ENCODE measurements at regions not wholly inside any gene's neighbourhood (a gene's known extent, or its start where the extent isn't known, plus 50 kb on each side); places are given as distances from the start of the nearest gene placed in this dataset.

DNA sequence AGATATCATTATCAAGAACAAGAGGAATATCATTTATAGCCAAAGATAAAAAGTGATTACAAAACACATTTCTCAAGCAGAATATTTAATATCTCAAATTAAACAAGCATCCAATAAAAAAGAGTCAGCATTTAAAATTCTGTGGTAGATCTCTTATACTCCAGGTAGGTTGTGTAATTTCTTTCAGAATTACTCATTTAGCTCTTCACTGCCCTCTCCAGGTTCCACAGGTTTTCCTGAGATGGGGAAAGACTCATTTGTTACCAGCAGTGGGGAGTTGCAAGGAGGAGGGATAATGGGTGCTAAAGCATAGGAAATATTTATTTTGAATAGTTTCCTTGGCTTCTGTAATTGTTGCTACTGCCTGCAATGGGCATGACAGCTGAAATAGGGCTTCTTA, 83.1 kb upstream of the RASGRP1 start:
- DNase-seq (ENCODE audit: low read depth), result no peak

DNA sequence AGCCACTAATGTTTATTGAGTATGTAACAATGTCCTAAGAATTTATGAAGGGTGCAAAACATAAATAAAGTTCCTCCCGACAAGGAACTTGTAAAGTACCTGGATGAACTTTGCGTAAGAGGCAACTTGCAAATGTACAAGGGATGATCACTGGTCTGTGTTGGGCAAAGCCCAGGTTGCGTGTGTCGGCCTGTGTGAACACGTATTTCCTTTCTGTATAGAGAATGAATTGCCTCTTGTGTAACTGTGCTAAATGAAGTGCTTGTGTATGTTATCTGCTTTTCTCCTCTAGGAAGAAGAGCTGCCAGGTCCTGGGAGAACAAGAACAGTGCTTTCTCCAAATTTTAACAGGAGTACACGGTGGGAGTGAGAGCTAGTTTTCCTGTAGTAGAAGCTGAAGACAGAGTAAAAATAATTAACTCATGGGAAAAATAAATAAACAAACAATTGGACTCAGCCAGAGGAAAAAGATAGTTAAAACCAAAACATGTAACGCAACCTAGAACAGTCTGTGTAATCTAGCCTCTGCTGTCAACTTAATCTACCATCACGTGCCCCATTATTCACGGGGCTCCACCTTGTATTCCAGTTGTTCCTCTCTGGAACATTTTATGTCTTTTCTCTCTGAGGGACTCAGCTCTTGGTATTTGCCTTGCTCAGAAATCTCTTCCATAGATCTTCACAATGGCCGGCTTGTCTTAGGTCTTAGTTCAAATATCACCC, 83.7 kb upstream of the RASGRP1 start:
- no peak for DNase-seq (ENCODE audit: low read depth)

DNA sequence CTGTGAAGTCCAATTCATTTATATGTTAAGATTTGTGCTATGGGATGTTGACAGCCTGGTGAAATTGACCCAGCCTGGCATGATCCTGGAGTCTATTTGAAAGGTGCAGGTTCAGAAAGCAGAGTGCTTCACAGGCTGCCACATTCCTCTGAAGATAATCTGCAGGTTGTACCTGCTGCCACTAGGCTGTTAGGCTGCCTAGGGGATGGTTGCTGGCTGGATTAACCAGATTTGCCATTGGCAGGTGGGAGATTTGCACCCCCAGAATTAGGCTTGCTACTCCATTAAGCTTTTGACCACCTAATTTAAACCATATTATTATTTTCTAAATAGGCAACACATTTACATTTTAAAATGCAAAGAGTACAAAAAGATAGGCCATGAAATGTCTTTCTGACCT, 85.8 kb upstream of the RASGRP1 start:
- DNase-seq (ENCODE audit: low read depth), result no peak

DNA sequence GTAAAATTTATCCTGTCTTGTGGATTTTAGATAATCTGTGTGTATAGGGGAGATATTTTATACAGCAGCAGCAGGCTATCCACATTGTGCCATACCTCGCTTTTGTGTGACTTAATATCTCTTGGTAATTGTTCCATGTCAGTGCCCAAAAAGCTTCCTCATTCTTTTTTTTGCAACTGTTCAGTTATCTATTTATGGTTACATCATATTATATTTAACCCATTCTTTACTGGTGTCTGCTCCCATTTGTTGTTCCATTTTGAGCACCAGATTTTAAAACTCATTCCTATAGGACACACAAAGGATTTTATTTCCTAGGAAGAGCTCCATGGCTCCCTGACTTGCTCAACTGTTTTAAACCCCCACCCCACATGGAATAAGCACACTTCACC, 86.3 kb upstream of the RASGRP1 start:
- DNase-seq (ENCODE audit: low read depth), result no peak

DNA sequence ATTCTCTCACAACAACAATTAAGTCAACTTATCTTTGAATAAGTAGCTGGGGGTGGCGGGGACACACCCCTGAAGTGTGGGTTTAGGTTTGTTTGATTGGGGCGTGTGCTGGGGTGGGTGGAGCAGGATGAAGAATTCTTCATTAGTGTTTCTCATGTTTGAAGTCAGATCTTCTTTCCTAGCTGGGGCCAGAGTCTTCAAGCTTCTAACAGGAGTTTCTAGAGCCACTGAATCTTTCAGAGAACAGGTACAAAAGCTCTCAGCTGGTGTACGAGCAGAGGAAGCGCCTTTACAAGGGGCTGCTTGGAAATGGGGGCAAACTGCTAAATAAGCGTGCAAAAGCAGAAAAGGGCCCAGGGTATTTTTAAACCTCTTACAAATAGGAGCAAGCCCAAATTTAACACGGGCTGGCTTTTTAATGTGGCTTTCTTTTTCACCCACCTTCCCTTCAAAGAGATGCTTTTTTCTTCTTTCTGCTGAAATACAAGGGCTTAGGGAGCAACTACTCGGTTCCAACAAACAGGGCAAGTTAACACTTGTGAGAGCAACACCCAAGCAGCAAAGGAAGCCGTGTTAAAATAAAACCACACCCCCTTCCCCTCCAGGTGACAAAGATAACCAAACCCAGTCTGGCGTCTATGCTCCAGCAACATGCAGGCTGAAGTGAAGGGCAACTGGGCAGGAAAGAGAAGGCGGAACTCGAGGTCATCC, 86.9 kb upstream of the RASGRP1 start:
- peak; percentile 16 for DNase-seq (ENCODE audit: low read depth)

DNA sequence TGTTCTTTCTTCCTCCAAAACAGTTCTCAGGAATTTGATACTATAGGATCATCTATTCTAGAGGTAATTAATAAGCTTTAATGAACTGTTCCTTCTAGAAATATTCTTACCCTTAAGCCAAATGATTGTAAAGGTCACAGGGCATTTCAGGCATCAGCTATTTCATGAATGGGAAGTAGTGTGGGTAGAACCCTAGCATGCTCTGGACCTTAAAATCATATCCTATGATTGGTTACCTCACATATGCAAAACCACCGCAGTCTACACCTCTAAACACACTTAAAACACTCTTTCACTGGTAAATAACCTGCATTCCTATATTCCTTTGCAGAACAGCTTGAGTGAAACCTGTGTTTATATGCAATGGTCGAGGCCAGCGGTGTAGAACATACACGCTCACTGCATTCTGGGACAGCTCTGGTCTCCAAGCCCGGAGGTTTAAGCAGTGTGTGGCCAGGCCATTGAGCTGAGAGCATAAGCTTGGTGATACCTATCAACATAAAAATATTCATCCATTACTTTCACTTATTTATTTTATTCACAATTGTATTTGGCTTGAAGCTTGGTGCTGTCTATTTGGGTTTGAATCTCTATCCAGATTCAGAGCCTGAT, 87.7 kb upstream of the RASGRP1 start:
- no peak for DNase-seq (ENCODE audit: low read depth)

DNA sequence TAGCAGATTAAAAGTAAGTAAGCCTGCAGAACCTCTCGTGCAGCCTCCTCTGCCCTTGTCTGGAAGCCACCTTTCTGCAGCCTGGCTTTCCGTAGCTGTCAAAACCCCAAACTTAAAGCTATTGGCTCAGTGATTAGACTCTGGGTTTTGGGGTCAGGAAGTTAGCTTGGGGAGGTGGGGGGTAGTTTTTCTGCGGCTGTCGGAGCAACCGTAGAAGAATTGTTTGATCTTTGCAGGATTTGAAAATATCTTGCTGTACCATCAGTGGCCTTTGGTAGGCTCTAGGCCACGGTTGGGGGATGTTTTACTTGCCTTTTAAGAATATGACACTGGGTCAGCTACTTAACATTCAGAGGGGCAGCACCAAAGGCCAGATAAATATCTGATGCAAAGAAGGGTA, 88.4 kb upstream of the RASGRP1 start:
- peak; percentile 43 for DNase-seq (ENCODE audit: low read depth)

DNA sequence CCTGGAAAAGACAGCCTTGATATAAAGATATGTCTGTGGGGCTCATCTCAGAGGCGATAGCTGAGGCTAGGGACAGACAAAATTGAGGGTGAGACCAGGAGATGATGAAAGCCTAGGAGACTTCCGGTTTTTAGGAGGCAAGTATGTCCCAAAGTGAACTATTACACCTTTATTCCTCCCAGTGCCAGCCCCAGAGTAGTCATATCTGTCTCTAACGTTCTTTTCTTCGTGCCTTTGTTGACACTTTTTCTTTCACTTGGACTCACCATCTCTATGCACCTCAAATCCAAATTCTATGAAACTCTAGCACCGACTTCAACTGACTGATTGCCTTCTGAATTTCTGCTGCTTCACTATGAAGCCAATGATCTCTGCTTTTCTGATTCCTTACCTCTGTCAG, 93.8 kb upstream of the RASGRP1 start:
- DNase-seq (ENCODE audit: low read depth), result no peak

DNA sequence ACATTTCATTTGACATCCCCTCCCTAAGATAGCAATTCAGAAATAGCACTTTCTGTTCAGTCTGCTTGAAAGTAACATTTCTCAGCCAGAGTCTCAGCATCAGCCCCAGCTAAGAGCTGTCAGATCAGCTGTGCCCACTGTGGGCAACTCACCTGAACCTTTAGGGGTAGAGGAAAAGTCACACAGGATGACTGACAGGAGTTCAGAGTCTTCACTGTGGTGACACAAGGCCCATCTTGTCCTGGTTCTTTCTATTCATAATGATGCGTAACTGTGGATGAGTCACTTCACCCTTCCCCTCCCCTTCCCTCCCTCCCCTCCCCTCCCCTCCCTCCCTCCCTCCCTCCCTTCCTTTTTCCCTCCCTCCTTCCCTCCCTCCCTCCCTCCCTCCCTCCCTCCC, 96.1 kb upstream of the RASGRP1 start:
- DNase-seq (ENCODE audit: low read depth), result no peak

DNA sequence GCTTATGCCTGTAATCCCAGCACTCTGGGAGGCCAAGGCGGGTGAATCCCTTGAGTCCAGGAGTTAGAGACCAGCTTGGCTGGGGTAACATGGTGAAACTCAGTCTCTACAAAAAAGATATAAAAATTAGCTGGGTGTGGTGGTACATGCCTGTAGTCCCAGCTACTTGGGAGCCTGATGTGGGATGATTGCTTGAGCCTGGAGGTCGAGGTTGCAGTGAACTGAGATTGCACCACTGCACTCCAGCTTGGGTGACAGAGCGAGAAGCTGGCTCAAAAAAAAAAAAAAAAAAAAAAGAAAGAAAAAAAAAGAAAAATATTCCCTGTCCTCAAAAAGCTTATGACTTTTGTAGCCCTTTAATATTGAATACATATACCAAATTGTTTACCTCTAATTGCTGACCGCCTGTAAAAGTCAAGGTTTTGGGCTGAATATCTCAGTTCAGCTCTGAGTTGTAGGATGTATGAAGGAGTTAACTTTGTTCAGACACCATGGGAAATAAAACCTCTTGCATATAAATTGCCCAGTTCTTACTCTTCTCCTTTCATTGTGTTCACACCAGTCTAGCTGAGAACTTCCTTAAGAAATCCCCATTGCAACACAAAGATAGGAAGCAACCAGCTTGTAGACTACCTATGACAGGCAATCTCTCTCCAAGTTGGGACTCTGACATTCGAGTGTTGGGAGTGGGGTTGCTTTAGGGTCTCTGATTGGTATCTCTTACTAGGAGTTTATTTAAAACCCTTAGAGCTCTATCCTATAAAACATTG, 97.6 kb upstream of the RASGRP1 start:
- DNase-seq (ENCODE audit: low read depth), result no peak

DNA sequence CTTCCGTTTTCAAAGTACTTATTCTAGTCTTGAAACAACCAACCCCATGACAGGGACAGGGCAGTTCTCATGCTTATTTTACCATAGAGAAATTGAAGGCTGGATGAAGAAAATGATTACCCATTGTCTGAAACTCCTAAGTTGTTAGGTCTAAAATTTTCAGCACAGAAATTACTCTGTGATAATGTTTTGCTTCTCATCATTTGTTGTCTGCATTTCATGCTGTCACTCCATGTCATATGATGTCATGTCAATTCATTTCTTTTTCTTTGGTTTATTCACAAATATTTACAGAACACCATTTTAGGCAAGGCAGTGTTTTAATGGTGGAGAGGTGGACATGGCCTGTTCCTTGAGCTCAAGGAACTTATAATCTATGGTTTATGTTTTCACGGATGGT, 98.2 kb upstream of the RASGRP1 start:
- no peak for DNase-seq (ENCODE audit: low read depth)

DNA sequence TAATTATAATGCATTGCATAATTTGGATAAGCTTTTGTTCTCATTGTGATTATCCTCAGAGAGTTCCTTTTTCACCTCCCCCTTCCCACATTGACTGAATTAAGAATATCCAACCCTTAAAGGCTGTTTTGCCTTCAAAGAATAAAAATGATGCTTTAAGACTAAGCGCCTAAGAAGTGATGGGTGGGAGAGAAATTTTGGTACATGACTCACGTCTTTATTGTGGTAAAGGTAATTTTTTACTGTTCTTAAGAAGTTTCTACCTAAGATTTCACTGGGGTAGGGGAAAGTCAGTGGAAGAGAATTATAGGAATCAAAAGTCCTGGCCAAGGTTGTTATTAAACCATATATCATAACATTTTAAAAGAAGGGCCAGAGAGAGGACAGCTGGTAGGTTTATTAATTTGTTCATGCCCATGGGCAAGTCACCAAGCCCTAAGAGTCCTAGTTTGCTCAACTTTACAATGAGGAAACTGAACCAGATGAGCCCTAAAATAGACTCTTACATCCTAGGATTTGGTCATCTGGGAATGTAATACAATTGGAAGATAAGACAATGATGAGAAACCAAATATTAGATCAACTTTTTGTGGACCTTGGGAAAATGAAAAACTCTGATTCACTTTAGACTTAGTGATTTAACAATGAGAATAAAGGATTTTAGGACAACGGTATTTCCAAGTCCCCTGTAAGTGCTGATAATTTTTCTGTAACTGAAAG, 101.1 kb upstream of the RASGRP1 start:
- no peak for DNase-seq (ENCODE audit: low read depth)

DNA sequence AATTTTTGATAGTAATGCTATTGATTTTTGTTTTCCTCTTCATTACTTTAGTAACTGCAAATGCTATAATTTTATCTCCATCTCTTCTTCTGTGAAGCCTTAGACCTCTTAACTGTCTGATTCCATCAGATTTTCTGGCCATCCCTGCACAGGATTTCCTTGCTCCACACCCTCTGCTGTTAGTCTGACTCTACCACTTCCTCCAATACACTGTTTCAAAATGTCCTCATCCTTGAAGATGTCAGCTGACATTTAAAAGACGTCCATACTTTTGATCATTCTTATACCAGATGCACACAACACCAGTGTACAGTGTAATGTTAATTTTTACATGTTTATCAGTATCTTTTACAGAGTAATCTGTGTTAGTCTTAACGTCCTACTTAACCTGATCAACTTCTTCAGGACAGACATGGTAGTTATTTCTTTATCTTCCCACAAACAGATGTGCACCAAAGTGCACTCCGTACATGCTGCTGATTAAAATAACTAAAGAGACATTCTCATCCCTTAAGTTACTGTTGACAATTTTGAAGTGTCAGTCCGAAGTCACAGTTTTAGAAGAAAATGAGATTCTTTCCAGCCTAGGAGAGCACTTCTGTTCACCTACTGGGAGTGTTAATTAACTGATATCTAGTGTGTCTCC, 102.4 kb upstream of the RASGRP1 start:
- no peak for DNase-seq (ENCODE audit: low read depth)

DNA sequence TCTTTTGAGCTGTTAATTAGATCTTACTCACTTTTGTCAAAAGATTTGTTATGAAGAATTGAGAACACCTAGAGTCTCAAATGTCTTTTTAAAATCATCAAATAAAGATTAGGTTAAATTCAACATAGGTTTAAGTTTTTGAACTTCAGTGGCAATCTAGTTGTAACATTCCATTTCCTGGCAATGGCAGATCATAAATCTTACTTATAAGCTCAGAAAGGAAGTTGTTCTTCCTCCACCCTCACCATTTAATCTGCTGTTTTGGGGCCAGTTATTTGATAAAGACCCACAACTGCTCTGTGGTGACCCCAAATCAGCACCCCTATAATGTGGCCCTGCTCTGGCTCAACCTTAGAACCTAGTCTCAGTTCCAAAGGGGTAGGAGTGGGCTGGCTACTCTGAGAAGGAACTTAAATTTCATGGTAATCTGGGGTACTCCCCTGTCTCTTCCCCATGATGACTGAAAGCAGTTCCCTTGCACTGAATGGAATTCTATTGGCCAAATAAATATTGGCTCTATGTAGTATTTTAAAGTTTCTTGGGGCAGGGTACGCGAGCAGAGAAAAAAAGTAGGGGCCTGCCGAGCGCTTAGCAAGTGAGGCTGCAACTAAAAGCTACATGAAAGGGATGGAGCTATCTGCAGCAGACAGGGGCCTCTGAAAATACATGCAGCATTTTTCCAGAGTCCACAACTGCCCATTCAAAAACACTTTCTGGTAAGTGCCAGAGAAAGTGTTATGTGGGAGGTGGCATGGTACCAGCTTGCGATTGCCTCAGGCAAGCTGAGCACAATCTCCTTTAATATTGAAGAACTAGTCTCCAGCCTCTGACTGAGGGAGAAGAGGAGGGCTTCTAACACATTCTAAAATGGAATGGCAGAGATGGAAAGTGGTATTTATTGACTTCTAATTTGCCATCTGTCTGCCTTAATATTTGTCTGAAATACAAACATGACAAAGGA, 103.6 kb upstream of the RASGRP1 start:
- DNase-seq (ENCODE audit: low read depth), result no peak

DNA sequence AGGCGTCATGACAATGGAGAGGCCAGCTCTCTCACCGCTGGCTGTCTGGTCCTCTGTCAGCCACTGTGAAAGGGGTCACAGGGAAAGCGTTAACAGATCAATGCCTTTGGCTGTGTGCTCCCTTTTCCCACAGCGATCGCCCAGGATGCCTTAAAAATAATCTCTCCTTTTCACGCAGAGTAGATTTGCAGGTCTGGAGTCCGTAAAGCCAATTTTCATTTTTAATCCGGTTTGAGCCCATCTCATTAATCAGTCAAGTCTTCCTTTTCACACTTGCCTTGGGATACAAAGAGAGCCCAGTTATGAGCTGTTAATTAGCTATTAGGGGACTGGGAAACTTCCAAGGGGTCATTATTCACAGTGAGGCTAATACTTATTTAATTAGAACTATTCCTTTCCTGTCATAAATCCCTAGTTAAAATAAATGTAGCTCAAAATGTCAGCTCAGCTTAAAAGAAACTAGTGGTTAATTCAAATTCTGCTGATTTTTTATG, 104.3 kb upstream of the RASGRP1 start:
- DNase-seq (ENCODE audit: low read depth), result no peak

DNA sequence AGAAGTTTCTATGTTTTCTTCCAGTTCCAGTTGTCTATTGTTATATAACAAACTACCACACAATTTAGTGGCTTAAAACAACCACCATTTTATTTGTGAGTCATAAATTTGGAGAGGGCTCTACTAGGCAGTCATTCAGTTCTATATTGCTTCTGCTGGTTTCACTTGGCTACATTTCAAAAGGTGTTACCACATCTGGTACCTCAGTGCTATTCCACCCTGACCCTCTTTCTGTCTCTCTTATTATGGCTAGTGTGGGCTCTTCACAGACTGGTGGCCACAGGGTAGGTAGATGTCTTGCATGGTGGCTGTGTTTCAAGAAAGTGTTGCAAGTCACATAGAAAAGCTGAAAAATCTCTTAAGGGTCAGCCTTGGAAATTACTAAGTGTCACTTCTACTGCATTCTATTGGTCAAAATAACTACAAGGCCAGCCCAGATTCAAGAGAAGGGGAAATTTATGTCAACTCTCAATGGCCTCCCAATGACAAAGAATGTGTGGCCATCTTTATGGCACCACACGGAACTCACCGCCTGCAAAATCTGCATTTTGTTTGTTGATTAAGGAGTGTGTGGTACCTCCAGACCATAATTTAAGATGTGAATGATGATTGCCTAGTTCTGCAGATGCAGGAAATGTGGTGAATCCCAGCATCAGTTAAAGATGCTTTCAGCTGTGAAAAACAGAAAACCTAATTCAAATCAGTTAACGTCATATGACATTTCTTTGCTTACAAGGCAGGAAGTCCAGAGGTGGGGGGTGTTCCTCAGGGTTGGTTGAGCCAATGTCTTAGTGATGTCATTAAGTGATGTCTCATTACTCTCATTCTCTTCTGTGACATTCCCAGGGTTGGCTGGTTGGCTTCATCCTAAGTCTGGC, 105.8 kb upstream of the RASGRP1 start:
- DNase-seq (ENCODE audit: low read depth), result peak; percentile 45

DNA sequence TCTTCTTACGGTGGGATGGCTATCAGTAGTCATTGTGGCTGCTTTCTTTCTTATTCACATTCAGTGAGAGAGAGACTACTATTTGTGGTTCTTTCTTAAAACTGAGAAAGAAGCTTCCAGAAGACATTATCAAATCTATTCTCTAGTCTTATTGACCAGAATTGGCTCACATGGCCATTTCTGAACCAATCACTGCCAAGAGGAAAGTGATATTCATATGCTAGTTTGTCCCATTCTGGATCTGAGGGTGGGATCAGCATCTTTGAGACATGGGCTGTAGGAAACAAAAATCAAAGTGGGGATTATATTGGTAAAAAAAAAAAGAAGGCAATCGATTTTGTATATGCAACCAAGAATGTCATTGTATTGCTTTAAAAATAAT, 106.4 kb upstream of the RASGRP1 start:
- DNase-seq (ENCODE audit: low read depth), result no peak

DNA sequence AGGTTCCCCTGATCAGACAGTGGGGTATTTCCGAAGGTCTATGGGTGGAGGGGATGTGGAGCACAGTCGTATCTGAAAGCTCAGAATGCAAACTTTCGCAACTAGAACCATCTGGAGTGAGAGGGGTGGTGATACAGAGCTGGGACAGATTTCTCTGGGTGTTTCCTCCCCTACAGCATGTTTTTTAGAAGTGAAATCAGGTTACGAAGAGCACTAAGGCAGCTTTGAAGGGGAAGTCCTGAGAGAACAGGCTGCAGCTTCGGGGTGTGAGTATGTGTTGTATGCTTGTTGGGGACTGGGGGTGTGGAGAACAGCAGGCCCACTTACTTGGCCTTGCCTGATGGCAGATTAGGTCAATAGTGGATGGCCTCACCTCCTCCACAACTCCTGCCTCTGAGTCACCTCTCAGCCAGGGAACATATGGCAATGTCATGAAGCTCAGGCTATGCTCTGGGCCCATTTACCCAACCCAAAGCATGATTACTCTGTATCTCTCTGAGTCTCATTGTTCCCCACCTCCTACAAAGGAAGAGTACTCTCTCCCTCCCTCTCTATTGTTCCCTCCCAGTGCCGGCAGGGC, 107.2 kb upstream of the RASGRP1 start:
- DNase-seq (ENCODE audit: low read depth), result no peak

DNA sequence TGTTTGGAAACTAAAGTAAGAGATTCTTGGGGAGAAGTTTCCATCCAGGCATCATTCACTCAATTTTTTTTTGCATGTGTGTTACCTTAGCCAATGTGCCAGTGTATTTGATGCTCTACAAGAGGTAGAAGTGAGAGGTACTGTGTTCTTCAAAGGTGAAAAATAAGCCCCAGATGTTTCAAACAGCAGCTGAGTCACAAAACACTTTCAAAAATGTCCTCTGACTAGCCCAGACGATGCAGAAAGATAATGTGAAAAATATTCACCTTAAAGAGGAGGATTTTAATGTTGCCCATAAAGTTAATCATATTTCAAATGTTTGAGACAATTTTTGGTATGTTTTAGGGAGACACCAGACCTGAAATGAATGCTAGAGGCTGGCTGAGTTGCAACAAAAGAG, 107.7 kb upstream of the RASGRP1 start:
- DNase-seq (ENCODE audit: low read depth), result no peak

Data from activated T-cell treated with anti-CD3 and anti-CD28 coated beads for 24 hours (primary cell).